Kidney glomerular epithelial cell (primary cell): ENCODE measurements at regions not wholly inside any gene's neighbourhood (a gene's known extent, or its start where the extent isn't known, plus 50 kb on each side); places are given as distances from the start of the nearest gene placed in this dataset.
A peak's percentile ranks its signal among the peaks of the same experiment; 100 is the strongest.
"Not testable (repeated sequence)": the region's sequence is repeated elsewhere in the genome, so short reads cannot be mapped to it uniquely, and the experiment has no call there.

ENCODE experiments used
- DNase-seq: peaks from one replicate; lab custom pipeline; 2025; lab: John Stamatoyannopoulos, UW

GRCh38 chr1:115181231-115181630, 91.9 kb upstream of the TSPAN2 start:
- DNase-seq = no peak

GRCh38 chr1:115179397-115180079, 90.2 kb upstream of the TSPAN2 start:
- DNase-seq = peak; percentile 94

- DNase-seq = no peak
These were observed 86.9 kb upstream of the TSPAN2 start for GRCh38 chr1:115176189-115176588.

GRCh38 chr1:115175596-115175995, 86.3 kb upstream of the TSPAN2 start:
- no peak for DNase-seq

- DNase-seq = no peak
These were observed 83.8 kb upstream of the TSPAN2 start for GRCh38 chr1:115173151-115173550.

- DNase-seq = no peak
These were observed 83.0 kb upstream of the TSPAN2 start for GRCh38 chr1:115172270-115172669.

- no peak for DNase-seq
These were observed 81.7 kb upstream of the TSPAN2 start for GRCh38 chr1:115170961-115171392.

GRCh38 chr1:115170377-115170776, 81.1 kb upstream of the TSPAN2 start:
- no peak for DNase-seq

GRCh38 chr1:115168026-115168425, 78.7 kb upstream of the TSPAN2 start:
- DNase-seq = no peak

GRCh38 chr1:115166531-115167091, 77.3 kb upstream of the TSPAN2 start:
- DNase-seq = no peak

- no peak for DNase-seq
These were observed 76.5 kb upstream of the TSPAN2 start for GRCh38 chr1:115165776-115166175.

- DNase-seq = no peak
These were observed 75.8 kb upstream of the TSPAN2 start for GRCh38 chr1:115164940-115165705.

- no peak for DNase-seq
These were observed 75.2 kb upstream of the TSPAN2 start for GRCh38 chr1:115164484-115164883.

- no peak for DNase-seq
These were observed 71.4 kb upstream of the TSPAN2 start for GRCh38 chr1:115160728-115161127.

- DNase-seq = no peak
These were observed 70.7 kb upstream of the TSPAN2 start for GRCh38 chr1:115159958-115160357.

GRCh38 chr1:115158181-115158580, 68.9 kb upstream of the TSPAN2 start:
- DNase-seq = no peak

GRCh38 chr1:115156826-115157468, 67.6 kb upstream of the TSPAN2 start:
- no peak for DNase-seq

- no peak for DNase-seq
These were observed 64.8 kb upstream of the TSPAN2 start for GRCh38 chr1:115153966-115154557.

GRCh38 chr1:115147928-115148327, 58.6 kb upstream of the TSPAN2 start:
- not testable (repeated sequence) for DNase-seq

- DNase-seq = no peak
These were observed 55.9 kb upstream of the TSPAN2 start for GRCh38 chr1:115145226-115145625.

GRCh38 chr1:115144176-115144575, 54.9 kb upstream of the TSPAN2 start:
- DNase-seq = peak; percentile 46

- no peak for DNase-seq
These were observed 53.3 kb upstream of the TSPAN2 start for GRCh38 chr1:115142616-115143015.

- DNase-seq = no peak
These were observed 51.8 kb upstream of the TSPAN2 start for GRCh38 chr1:115141145-115141454.
